GM23338 (cell line): ENCODE measurements at regions not wholly inside any gene's neighbourhood (a gene's known extent, or its start where the extent isn't known, plus 50 kb on each side); places are given as distances from the start of the nearest gene placed in this dataset.

Experiments
- ATAC-seq: fragments of 200-7000 bp; cut with Tn5 transposase; 3 replicates; pipeline ENCODE4 v1.9.1; 2020
- DNase-seq: peaks from one replicate; pipeline ENCODE4 v3.0.0-alpha.2; 2015; ENCODE audit warnings: low spot score
- H2AFZ ChIP-seq: fragments of 200-600 bp; sonication (generic); 2 replicates; pipeline ENCODE4 v1.8.0; 2016; ENCODE audit warnings: antibody characterized with exemption, mild to moderate bottlenecking, moderate library complexity
- H3F3A ChIP-seq: fragments of 200-600 bp; sonication (generic); replicated peaks from 2 replicates; pipeline ENCODE4 v1.8.0; 2017; ENCODE audit warnings: antibody characterized with exemption, mixed run types, low read depth
- H3K27ac ChIP-seq: fragments of 200-600 bp; sonication (generic); 2 replicates; pipeline ENCODE4 v1.6.1; 2016; ENCODE audit warnings: low read depth
- H3K27me3 ChIP-seq: fragments of 200-600 bp; sonication (generic); 2 replicates; pipeline ENCODE4 v1.8.0; 2016; ENCODE audit warnings: mild to moderate bottlenecking, mixed run types, moderate library complexity; ENCODE audit not compliant: insufficient read depth
- H3K36me3 ChIP-seq: fragments of 200-600 bp; sonication (generic); 2 replicates; pipeline ENCODE4 v1.8.0; 2016; ENCODE audit warnings: mild to moderate bottlenecking; ENCODE audit not compliant: insufficient read depth
- H3K4me1 ChIP-seq: fragments of 200-600 bp; sonication (generic); 2 replicates; pipeline ENCODE4 v1.8.0; 2016; ENCODE audit warnings: mild to moderate bottlenecking, moderate library complexity; ENCODE audit not compliant: insufficient read depth
- H3K4me2 ChIP-seq: fragments of 200-600 bp; sonication (generic); 2 replicates; pipeline ENCODE4 v1.7.1; 2017; ENCODE audit warnings: mixed run types
- H3K4me3 ChIP-seq: fragments of 200-600 bp; sonication (generic); 2 replicates; pipeline ENCODE4 v1.6.1; 2016; ENCODE audit warnings: mixed run types
- H3K79me2 ChIP-seq: fragments of 200-600 bp; sonication (generic); replicated peaks from 2 replicates; pipeline ENCODE4 v1.8.0; 2017; ENCODE audit warnings: mild to moderate bottlenecking; ENCODE audit not compliant: insufficient read depth
- H3K9me2 ChIP-seq: fragments of 200-600 bp; sonication (generic); 2 replicates; pipeline ENCODE4 v1.8.0; 2017; ENCODE audit not compliant: insufficient read depth
- H4K20me1 ChIP-seq: fragments of 200-600 bp; sonication (generic); replicated peaks from 2 replicates; pipeline ENCODE4 v1.8.0; 2017; ENCODE audit warnings: mild to moderate bottlenecking; ENCODE audit not compliant: insufficient read depth
- H3K27ac Mint-ChIP-seq: 2 replicates; pipeline ENCODE4 v1.8.0; 2020; ENCODE audit warnings: inconsistent platforms, mild to moderate bottlenecking, moderate library complexity, mixed read lengths
- H3K27me3 Mint-ChIP-seq: 3 replicates; pipeline ENCODE4 v1.8.0; 2022; ENCODE audit warnings: low read depth, mild to moderate bottlenecking, moderate library complexity, mixed read lengths, inconsistent platforms; ENCODE audit not compliant: insufficient read depth, poor library complexity
- H3K36me3 Mint-ChIP-seq: 3 replicates; pipeline ENCODE4 v1.8.0; 2021; ENCODE audit warnings: low read depth, mild to moderate bottlenecking, inconsistent platforms, moderate library complexity, mixed read lengths
- H3K4me1 Mint-ChIP-seq: 3 replicates; pipeline ENCODE4 v1.8.0; 2020; ENCODE audit warnings: mild to moderate bottlenecking, inconsistent platforms, mixed read lengths
- H3K4me3 Mint-ChIP-seq: 3 replicates; pipeline ENCODE4 v1.8.0; 2021; ENCODE audit warnings: moderate library complexity, mild to moderate bottlenecking, inconsistent platforms, mixed read lengths
- H3K9me3 Mint-ChIP-seq: 3 replicates; pipeline ENCODE4 v1.8.0; 2020; ENCODE audit warnings: moderate library complexity, mild to moderate bottlenecking, inconsistent platforms, mixed read lengths
- CREB1 ChIP-seq: fragments of 250-450 bp; sonication (Bioruptor Pico); IDR thresholded peaks from 2 replicates; pipeline ENCODE4 v1.5.0; 2020; ENCODE audit warnings: low read depth, mild to moderate bottlenecking, moderate library complexity
- CTCF ChIP-seq, 2 experiments: fragments of 200-600 bp in 1 of 2; sonication (generic) in 1 of 2; conservative IDR thresholded peaks; 2 replicates each; pipeline versions ENCODE4 v1.5.1 to v1.6.1; 2016 to 2017; ENCODE audit warnings: antibody characterized with exemption in 2 of 2, low read depth in 2 of 2, mild to moderate bottlenecking in 2 of 2, moderate library complexity in 1 of 2
- POLR2AphosphoS5 ChIP-seq: IDR thresholded peaks from 2 replicates; pipeline ENCODE4 v1.6.1; 2016; ENCODE audit warnings: antibody characterized with exemption, low read depth
- ZNF331 ChIP-seq: fragments of 250-450 bp; sonication (Bioruptor Pico); IDR thresholded peaks from 2 replicates; pipeline ENCODE4 v1.5.0; 2020; ENCODE audit warnings: low read depth, mild to moderate bottlenecking, moderate library complexity
- ZNF462 ChIP-seq: fragments of 250-450 bp; sonication (Bioruptor Pico); IDR thresholded peaks from 2 replicates; pipeline ENCODE4 v1.5.0; 2020; ENCODE audit warnings: mild to moderate bottlenecking, moderate library complexity
- TF ChIP-seq, protein P1 (sequence below): IDR thresholded peaks from one replicate; pipeline ENCODE4 v1.6.1; 2018; ENCODE audit warnings: antibody characterized with exemption; ENCODE audit not compliant: unreplicated experiment
- TF ChIP-seq, protein P2 (sequence below): IDR thresholded peaks from 2 replicates; pipeline ENCODE4 v1.6.1; 2016; ENCODE audit warnings: antibody characterized with exemption

DNA sequence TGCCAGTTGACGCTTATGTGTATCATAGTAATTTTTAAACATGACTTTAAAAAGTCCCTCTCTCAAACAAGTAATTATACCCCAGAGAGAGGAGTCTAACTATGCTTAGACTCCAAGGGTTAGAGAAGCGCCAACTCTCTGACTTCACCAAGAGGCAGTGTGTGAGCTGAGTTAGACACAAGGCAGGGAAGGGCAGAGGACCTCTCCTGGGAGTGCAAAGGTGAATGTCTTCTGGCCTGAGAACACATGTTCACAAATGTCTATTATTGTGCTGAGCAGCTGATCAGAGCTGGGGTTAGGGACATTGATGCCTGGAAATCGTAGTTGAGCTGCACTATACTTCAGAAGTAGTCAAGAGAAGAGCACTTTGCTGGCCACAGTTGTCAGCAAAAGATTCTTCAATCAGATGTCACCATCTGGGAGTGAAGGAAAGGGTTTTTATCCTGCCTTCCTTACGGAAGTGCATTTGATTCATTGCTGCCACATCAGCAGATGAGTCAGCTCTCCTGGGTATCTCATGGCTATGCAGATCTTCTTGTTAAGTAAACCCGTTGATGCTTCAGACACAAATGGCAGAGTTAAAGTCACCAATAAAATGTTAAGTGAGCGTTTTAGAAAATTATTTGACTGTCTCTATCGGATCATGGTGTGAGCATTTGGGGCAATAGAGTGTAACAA lies 283.2 kb upstream of the ARGLU1 start:
- H3K79me2 ChIP-seq = no peaks in the 10 kb centered on the region
- H3K27ac ChIP-seq = no peak overlapping the region
- peaks cover 17% of the 10 kb centered on the region for H3K9me2 ChIP-seq
- no peak overlapping the region for H3K4me3 Mint-ChIP-seq
- H3F3A ChIP-seq = no peaks in the 10 kb centered on the region
- H4K20me1 ChIP-seq = no peaks in the 10 kb centered on the region
- DNase-seq (no peak), ATAC-seq (no peak)
- H3K4me1 Mint-ChIP-seq = peaks cover 27% of the 10 kb centered on the region
- H3K36me3 Mint-ChIP-seq = no peaks in the 10 kb centered on the region
- peaks cover 3% of the 10 kb centered on the region; the same call in 1 of the 3 replicates for H3K9me3 Mint-ChIP-seq
- no peaks in the 10 kb centered on the region for H3K27me3 ChIP-seq
- H3K27me3 Mint-ChIP-seq = peaks cover 8% of the 10 kb centered on the region
- H3K4me2 ChIP-seq = no peak overlapping the region
- H2AFZ ChIP-seq = no peak overlapping the region
- no peaks in the 10 kb centered on the region for H3K36me3 ChIP-seq
- TF ChIP-seq CREB1 = no peak
- no peak for TF ChIP-seq CTCF (conservative IDR thresholded peaks at IDR 0.05; ENCODE audit: low read depth in 2 of 2)
- TF ChIP-seq, protein P1, sequence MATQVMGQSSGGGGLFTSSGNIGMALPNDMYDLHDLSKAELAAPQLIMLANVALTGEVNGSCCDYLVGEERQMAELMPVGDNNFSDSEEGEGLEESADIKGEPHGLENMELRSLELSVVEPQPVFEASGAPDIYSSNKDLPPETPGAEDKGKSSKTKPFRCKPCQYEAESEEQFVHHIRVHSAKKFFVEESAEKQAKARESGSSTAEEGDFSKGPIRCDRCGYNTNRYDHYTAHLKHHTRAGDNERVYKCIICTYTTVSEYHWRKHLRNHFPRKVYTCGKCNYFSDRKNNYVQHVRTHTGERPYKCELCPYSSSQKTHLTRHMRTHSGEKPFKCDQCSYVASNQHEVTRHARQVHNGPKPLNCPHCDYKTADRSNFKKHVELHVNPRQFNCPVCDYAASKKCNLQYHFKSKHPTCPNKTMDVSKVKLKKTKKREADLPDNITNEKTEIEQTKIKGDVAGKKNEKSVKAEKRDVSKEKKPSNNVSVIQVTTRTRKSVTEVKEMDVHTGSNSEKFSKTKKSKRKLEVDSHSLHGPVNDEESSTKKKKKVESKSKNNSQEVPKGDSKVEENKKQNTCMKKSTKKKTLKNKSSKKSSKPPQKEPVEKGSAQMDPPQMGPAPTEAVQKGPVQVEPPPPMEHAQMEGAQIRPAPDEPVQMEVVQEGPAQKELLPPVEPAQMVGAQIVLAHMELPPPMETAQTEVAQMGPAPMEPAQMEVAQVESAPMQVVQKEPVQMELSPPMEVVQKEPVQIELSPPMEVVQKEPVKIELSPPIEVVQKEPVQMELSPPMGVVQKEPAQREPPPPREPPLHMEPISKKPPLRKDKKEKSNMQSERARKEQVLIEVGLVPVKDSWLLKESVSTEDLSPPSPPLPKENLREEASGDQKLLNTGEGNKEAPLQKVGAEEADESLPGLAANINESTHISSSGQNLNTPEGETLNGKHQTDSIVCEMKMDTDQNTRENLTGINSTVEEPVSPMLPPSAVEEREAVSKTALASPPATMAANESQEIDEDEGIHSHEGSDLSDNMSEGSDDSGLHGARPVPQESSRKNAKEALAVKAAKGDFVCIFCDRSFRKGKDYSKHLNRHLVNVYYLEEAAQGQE = no peak
- TF ChIP-seq POLR2AphosphoS5 = no peak
- TF ChIP-seq, protein P2, sequence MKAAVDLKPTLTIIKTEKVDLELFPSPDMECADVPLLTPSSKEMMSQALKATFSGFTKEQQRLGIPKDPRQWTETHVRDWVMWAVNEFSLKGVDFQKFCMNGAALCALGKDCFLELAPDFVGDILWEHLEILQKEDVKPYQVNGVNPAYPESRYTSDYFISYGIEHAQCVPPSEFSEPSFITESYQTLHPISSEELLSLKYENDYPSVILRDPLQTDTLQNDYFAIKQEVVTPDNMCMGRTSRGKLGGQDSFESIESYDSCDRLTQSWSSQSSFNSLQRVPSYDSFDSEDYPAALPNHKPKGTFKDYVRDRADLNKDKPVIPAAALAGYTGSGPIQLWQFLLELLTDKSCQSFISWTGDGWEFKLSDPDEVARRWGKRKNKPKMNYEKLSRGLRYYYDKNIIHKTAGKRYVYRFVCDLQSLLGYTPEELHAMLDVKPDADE = no peak
- TF ChIP-seq ZNF462 = no peak
- TF ChIP-seq ZNF331 (CRISPR knock-in tag) = no peak
- H3K4me3 ChIP-seq = no peak overlapping the region
- H3K4me1 ChIP-seq = peaks cover 9% of the 10 kb centered on the region
- no peak overlapping the region for H3K27ac Mint-ChIP-seq
